Activated CD8-positive, alpha-beta memory T cell treated with anti-CD3 and anti-CD28 coated beads, Interleukin-2, amount 10 ng/mL, durations not matched to agents 7 days and 5 days (primary cell): ENCODE measurements at regions not wholly inside any gene's neighbourhood (a gene's known extent, or its start where the extent isn't known, plus 50 kb on each side); places are given as distances from the start of the nearest gene placed in this dataset.
"Not testable (repeated sequence)": the region's sequence is repeated elsewhere in the genome, so short reads cannot be mapped to it uniquely, and the experiment has no call there.

Source experiments
- ATAC-seq: fragments of 150-1000 bp; cut with Tn5 transposase; one replicate; pipeline ENCODE4 v1.10.0; 2021; ENCODE audit warnings: moderate library complexity
- CTCF ChIA-PET: fragments of 350-600 bp; sonication (Branson Sonifier 250); formaldehyde crosslinking; loops from one replicate; lab custom pipeline; 2021; ENCODE audit warnings: antibody characterized with exemption; lab: Charles Lee
- DNase-seq: peaks from one replicate; pipeline ENCODE4 v3.0.0-alpha.2; 2020
- H3K27ac Mint-ChIP-seq: one replicate; pipeline ENCODE4 v1.8.0; 2021; ENCODE audit warnings: mild to moderate bottlenecking, mixed read lengths
- H3K27me3 Mint-ChIP-seq: one replicate; pipeline ENCODE4 v1.8.0; 2021; ENCODE audit warnings: mixed read lengths
- H3K36me3 Mint-ChIP-seq: one replicate; pipeline ENCODE4 v1.8.0; 2021; ENCODE audit warnings: mild to moderate bottlenecking, mixed read lengths
- H3K4me1 Mint-ChIP-seq: one replicate; pipeline ENCODE4 v1.8.0; 2021; ENCODE audit warnings: mixed read lengths
- H3K4me3 Mint-ChIP-seq: one replicate; pipeline ENCODE4 v1.8.0; 2021; ENCODE audit warnings: mild to moderate bottlenecking, moderate library complexity, mixed read lengths
- H3K9me3 Mint-ChIP-seq: one replicate; pipeline ENCODE4 v1.8.0; 2022; ENCODE audit warnings: low read depth, mixed read lengths

DNA sequence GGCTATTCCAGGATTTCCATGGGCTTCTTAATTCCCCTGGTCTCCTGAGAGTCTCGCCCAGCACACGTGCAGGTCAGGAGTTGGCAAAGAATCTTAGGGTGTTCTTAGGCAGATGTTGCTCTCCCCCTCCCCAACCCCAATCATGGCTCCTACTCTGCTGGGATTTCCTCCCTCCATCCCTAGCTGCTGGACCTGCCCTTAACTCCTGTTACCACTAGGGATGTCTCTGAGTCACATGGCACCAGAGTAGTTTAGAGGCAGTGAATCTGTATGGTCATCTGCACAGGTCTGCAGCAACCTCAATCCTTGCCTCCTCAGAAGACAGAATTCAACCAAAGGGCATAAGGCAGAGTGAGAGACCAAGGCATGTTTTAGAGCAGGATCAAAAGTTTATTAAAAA is 51.8 kb upstream of the CHST3 start:
- no peak for ATAC-seq
- Mint-ChIP-seq H3K4me1 (no peaks in the 10 kb centered on the region), H3K36me3 (no peaks in the 10 kb centered on the region), H3K27ac (no peak overlapping the region), H3K9me3 (peaks cover 2% of the 10 kb centered on the region), H3K27me3 (peaks cover 15% of the 10 kb centered on the region), H3K4me3 (no peak overlapping the region)
- CTCF ChIA-PET: no interaction called here
- no peak for DNase-seq

- ATAC-seq: no peak
- no peaks in the 10 kb centered on the region for H3K4me1 Mint-ChIP-seq
- no peak overlapping the region for H3K27ac Mint-ChIP-seq
- peaks cover 15% of the 10 kb centered on the region for H3K27me3 Mint-ChIP-seq
- CTCF ChIA-PET: no interaction called here
- no peak for DNase-seq
- no peaks in the 10 kb centered on the region for H3K36me3 Mint-ChIP-seq
- peaks cover 2% of the 10 kb centered on the region for H3K9me3 Mint-ChIP-seq
- H3K4me3 Mint-ChIP-seq: no peak overlapping the region
Observed at GRCh38 chr10:71911296-71911953, 52.8 kb upstream of the CHST3 start.

DNA sequence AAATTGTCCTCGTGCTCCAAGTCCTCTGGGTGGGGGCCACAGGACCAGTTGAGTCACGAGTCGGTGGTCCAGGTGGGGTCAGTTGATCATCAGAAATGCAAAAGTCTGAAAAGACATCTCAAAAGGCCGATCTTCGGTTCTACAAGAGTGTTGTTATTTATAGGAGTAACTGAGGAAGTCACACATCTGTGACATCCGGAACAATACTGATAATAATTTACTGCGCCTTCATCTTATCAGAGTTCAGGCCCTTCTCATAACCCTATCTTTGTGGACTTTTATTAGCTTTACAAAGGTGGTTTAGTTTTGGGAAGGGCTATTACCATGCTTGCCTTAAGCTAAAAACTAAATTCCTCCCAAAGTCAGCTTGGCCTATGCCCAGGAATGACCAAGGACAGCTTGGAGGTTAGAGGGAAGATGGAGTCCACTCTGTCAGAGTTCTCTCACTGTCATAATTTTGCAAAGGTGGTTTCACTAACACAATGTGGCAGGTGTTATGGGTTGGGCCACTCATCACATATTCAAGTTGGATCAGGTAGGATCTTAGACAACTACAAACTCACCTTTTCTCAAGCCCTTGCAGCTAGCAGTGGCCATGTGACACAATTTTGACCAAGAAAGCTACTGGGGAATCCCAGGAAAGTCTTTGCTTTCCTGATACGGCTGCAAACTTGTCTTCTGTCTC is 54.7 kb upstream of the CHST3 start:
- ATAC-seq (no peak), DNase-seq (no peak)
- H3K9me3 Mint-ChIP-seq: no peaks in the 10 kb centered on the region
- CTCF ChIA-PET: interaction anchor here (1.5 kb wide), 1 partner anchor 13 kb away, joined by 9 read pairs; no protein-coding TSS in a partner anchor
- no peak overlapping the region for H3K27ac Mint-ChIP-seq
- no peak overlapping the region for H3K4me3 Mint-ChIP-seq
- H3K4me1 Mint-ChIP-seq: no peaks in the 10 kb centered on the region
- H3K36me3 Mint-ChIP-seq: no peaks in the 10 kb centered on the region
- peaks cover 15% of the 10 kb centered on the region for H3K27me3 Mint-ChIP-seq

DNA sequence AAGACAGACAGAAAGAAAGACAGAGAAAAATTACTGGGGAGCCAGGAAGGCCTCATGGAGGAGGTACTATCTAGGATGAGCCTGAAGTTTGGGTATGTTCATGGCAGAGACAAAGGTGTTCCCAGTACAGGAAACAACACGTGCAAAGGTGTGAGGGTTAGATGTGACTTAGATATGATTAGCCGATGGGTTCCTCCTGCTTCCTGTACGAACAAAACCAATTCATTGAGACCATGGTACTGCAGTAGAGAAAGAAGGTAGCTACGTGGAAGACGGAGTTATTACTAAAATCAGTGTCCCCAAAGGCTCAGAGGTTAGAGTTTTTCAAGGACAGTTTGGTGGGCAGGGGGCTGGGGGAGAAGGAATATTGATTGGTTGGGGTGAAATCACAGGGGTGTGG is 55.2 kb upstream of the CHST3 start:
- no peak overlapping the region for H3K27ac Mint-ChIP-seq
- CTCF ChIA-PET: interaction anchor here (1.5 kb wide), 1 partner anchor 12 kb away, joined by 9 read pairs; no protein-coding TSS in a partner anchor
- ATAC-seq (no peak), DNase-seq (no peak)
- peaks cover 15% of the 10 kb centered on the region for H3K27me3 Mint-ChIP-seq
- H3K4me3 Mint-ChIP-seq: no peak overlapping the region
- H3K4me1 Mint-ChIP-seq: no peaks in the 10 kb centered on the region
- H3K36me3 Mint-ChIP-seq: no peaks in the 10 kb centered on the region
- no peaks in the 10 kb centered on the region for H3K9me3 Mint-ChIP-seq

DNA sequence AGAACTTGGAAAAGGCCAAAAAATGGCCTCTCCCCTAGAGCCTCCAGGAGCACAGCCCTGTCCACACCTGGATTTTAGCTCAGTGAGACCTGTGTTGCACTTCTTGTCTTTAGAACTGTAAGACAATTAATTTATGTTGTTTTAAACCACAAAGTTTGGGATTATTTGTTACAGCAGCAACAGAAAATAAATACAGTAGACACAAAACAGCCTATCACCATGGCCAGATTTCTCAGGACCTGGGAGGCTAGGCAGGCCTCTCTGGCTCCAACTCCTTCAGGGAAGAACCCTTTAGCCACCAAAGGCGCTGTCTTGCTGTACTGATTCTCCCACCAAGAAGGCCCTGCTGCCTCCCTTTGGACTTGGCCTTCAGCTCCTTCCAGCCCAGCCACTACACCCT is 54.1 kb upstream of the PSAP start:
- H3K27ac Mint-ChIP-seq: no peak overlapping the region
- H3K36me3 Mint-ChIP-seq: no peaks in the 10 kb centered on the region
- ATAC-seq: no peak

DNA sequence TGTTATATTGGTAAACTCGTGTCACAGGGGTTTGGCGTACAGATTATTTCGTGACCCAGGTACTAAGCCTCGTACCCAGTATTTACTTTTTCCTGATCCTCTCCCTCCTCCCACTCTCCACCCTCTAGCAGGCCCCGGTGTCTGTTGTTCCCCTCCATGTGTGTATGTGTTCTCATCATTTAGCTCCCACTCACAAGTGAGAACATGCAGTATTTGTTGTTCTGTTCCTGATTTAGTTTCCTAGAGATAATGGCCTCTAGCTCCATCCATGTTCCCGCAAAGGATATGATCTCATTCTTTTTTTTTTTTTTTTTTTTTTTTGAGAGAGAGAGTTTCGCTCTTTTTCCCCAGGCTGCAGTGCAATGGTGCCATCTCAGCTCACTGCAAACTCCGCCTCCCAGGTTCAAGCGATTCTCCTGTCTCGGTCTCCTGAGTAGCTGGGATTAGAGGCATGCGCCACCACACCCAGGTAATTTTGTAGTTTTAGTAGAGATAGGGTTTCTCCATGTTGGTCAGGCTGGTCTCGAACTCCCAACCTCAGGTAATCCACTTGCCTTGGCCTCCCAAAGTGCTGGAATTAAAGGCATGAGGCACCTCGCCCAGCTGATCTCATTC is 52.7 kb upstream of the PSAP start:
- ATAC-seq, H3K4me3 Mint-ChIP-seq, H3K9me3 Mint-ChIP-seq, H3K27me3 Mint-ChIP-seq, H3K36me3 Mint-ChIP-seq, H3K4me1 Mint-ChIP-seq, DNase-seq, H3K27ac Mint-ChIP-seq: not testable (repeated sequence)
- CTCF ChIA-PET: interaction anchor here (0.6 to 3.5 kb wide), 3 partner anchors 7 to 145 kb away, joined by 3 to 21 read pairs (median 3); no protein-coding TSS in a partner anchor

More for the DNA sequence above, 54.1 kb upstream of the PSAP start:
- CTCF ChIA-PET: interaction anchor here (1.2 to 3.5 kb wide), 2 partner anchors 9 to 143 kb away, joined by 4 to 21 read pairs; no protein-coding TSS in a partner anchor
- no peaks in the 10 kb centered on the region for H3K4me1 Mint-ChIP-seq
- peaks cover 11% of the 10 kb centered on the region for H3K27me3 Mint-ChIP-seq
- H3K9me3 Mint-ChIP-seq: no peaks in the 10 kb centered on the region
- no peak overlapping the region for H3K4me3 Mint-ChIP-seq
- DNase-seq: no peak

- no peaks in the 10 kb centered on the region for H3K9me3 Mint-ChIP-seq
- H3K4me3 Mint-ChIP-seq: no peak overlapping the region
- no peak for DNase-seq
- CTCF ChIA-PET: no interaction called here
- no peaks in the 10 kb centered on the region for H3K36me3 Mint-ChIP-seq
- ATAC-seq: no peak
- no peaks in the 10 kb centered on the region for H3K4me1 Mint-ChIP-seq
- peaks cover 2% of the 10 kb centered on the region for H3K27me3 Mint-ChIP-seq
- H3K27ac Mint-ChIP-seq: no peak overlapping the region
Observed at GRCh38 chr10:71902351-71902750, 51.3 kb upstream of the PSAP start.
